IPS DF 19.7 (cell line): ENCODE measurements at regions not wholly inside any gene's neighbourhood (a gene's known extent, or its start where the extent isn't known, plus 50 kb on each side); places are given as distances from the start of the nearest gene placed in this dataset.
A peak's percentile ranks its signal among the peaks of the same experiment; 100 is the strongest.

Source experiments
- DNase-seq: peaks from one replicate; pipeline ENCODE4 v3.0.0-alpha.2; 2013; ENCODE audit warnings: low read depth, low spot score

DNA sequence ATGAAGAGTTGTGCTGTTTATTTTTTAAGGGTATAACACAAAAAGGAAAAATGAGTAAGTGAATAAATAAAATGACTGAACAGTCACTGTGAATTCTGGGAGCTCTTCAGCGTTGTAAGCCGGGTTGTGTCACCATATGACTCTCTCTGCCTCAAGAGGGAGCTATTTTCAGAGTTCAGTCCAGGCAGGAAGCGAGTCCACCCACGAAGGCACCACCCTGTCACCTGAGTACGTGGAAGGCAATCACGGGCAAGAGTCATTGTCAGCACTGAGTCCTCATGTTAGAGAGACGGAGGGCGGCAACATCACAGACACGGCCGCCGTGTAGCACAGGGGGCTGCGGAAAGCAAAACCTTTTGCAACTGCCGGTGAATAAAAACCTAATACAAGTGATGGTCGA is 227.6 kb downstream of the UTP18 start:
- peak; percentile 42 for DNase-seq

DNA sequence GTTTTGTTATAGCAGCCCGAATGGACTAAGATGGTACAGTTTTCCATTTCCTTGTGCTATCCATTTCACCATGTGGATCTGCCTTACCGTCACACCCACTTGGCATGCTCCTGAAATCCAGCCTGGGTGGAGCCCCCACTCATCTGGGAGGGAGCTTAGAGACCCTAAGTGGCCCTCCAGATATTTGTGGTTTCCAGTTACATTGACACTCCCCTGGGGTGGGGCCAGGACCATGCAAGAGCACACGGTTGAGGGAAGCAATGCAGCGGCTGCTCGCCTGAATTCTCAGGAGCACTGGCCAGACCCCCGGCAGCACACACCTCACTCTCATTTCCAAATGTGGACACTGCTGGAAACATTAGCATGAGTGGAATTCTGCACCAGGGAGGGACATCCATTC is 231.1 kb downstream of the UTP18 start:
- DNase-seq = no peak

DNA sequence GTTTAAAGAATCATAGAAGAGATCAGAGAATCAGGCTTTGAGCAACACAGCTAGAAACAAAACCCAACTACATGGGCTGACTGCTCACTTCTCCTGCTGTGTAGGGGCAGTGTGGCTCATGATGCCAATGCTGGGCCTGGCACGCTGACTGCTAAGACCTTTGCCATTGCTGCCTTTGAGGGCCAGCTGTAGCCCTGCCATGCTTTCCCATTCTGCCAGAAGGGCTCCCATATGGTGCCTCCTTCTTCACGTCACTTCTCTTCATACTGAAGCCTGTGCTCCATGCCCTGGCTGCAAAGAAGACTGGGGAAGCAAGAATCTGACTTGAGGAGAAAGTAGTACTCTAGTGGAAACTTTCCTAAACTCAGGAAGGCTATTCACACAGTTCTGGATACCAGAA is 232.9 kb downstream of the UTP18 start:
- DNase-seq = no peak

DNA sequence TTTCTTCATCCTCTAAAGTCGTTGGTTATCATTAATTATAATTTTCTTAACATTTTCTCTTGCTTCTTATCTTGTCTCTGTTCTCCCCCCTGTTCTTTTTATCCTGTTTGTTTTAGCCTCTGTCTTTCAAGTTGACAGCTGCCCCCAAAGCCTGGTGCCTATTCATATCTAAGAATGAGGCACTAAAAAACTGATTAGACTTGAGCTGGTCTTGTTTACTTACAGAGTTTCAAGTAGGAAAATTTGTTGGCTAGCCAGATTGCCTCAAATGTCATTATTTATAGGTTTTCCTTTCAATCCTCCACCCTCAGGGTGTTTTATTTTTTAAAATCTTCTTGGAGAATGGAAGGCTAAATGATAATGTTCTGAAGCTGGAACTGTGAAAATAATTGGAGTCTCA is 236.0 kb downstream of the UTP18 start:
- DNase-seq = no peak

- DNase-seq = no peak
These were observed 239.6 kb downstream of the UTP18 start for GRCh38 chr17:51499897-51500296.

- no peak for DNase-seq
These were observed 240.1 kb downstream of the UTP18 start for GRCh38 chr17:51500454-51500853.

DNA sequence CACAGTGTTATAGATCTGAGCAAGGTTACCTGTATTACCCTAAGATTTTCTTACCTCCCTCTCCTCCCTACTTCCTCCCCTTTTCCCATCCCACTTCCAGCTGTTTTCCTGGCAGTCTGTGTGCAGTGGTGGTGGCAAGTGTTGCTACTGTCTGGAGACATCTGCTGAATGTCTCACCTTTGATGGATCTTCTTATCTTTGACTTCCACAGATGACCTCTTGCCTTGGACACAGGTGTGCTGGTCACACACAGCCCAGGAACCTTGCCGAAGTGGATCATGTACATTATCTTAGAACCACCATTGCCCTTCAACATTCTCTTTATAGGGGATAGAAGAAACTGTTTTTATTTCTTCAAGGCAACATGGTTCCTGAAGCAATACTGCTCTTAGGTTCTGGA is 245.1 kb downstream of the UTP18 start:
- no peak for DNase-seq

GRCh38 chr17:51507444-51507843 is 247.1 kb downstream of the UTP18 start:
- DNase-seq = no peak

GRCh38 chr17:51508048-51508447 is 247.7 kb downstream of the UTP18 start:
- DNase-seq = no peak

GRCh38 chr17:51510940-51511339 is 250.6 kb downstream of the UTP18 start:
- no peak for DNase-seq

GRCh38 chr17:51512220-51512907 is 252.0 kb downstream of the UTP18 start:
- no peak for DNase-seq

GRCh38 chr17:51516924-51517323 is 256.6 kb downstream of the UTP18 start:
- DNase-seq = no peak

- DNase-seq = no peak
These were observed 264.2 kb downstream of the UTP18 start for GRCh38 chr17:51524524-51524923.

GRCh38 chr17:51526507-51526906 is 266.2 kb downstream of the UTP18 start:
- DNase-seq = no peak

- DNase-seq = no peak
These were observed 267.1 kb downstream of the UTP18 start for GRCh38 chr17:51527225-51527982.

- no peak for DNase-seq
These were observed 267.8 kb downstream of the UTP18 start for GRCh38 chr17:51528111-51528510.

DNA sequence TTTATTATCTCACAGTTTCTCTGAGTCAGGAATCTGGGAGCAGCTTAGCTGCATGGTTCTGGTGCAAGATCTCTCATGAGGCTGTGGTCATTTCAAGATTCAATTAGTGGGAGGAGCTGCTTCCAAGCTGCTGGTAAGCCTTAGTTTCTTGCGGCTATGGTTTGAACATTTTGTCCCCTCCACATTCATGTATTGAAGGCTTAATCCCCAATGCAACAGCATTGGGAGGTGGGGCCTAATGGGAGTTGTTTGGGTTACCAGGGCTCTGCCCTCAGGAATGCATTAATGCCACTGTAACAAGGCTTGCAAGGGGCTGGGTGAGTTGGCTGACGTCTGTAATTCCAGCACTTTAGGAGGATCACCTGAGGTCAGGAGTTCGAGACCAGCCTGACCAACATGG is 272.9 kb downstream of the UTP18 start:
- no peak for DNase-seq

GRCh38 chr17:51533821-51534220 is 273.5 kb downstream of the UTP18 start:
- no peak for DNase-seq

DNA sequence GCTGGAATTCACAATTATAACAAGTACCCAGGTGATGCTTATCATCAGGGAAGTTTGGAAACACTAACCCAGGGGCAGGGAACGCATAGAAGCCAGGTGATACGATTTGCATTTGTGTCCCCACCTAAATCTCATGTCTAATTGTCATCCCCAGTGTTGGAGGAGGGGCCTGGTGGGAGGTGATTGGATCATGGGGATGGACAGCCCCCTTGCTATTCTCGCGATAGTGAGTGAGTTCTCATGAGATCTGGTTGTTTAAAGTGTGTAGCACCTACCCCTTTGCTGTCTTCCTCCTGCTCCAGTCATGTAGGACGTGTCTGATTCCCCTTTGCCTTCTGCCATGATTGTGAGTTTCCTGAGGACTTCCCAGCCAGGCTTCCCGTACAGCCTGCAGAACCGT is 276.3 kb downstream of the UTP18 start:
- no peak for DNase-seq

DNA sequence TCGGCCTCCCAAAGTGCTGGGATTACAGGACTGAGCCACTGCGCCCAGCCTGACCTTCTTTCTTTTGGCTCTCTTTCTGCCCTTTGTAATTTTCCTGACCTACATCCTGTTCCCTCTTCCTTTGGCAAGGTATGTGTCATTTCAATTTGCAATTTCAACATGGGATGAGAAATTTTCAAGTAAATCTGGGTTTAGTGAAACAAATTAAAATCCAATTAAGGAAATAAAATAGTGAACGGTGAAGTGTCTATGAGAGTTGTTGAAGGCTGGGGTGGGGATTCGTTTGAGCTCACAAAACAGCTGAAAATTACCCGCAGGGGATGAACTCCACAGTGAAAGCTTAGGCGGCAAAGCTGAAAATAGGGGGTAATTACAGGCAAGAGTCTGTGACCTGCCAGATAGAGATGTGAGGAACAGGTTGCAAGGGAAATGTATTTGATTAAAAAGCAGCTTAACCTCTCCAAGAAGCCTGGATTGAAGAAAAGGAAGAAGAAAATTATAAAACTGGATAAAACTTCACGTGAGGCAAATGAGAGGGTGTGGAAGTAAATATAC is 277.7 kb downstream of the UTP18 start:
- DNase-seq = no peak

GRCh38 chr17:51540151-51540550 is 279.8 kb downstream of the UTP18 start:
- no peak for DNase-seq

DNA sequence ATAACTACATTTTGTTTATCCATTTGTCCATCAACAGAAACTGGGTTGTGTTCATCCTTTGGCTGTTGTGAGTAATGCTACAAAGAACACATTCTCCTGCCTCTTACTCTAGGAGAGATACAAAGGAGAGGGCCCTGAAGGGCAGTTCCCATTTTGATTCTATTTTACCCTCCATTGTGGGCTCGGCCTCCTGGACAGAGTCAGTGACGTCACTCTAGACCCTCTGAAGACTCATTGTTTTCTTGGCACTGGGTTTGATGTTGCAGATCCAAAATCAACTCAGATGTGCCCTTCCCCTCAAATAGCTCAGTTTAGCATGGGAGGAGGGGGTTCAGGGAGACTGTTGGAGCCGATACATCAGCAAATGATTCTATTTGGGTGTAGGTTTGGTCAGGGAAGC is 280.9 kb downstream of the UTP18 start:
- no peak for DNase-seq

DNA sequence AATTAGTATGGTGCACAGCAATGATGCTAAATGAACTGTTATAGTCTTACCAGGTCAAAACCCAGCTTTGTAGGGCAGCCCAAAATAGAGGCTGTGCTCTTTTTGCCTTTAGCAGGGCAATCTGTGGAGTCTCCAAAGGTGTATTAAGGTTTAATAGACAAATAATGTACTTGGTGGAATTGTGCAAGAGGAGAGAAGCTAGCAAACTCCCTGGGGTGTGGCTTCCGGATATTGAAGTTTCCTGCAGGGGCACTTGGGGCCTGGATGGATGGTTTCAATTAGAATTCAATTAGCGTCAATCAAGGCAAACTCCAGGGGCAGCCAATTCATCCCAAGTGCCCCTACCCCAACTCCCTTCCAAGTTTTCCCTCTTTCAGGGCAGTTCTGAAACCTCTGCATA is 285.8 kb downstream of the UTP18 start:
- DNase-seq = no peak
